WTC11 (cell line): ENCODE measurements at regions not wholly inside any gene's neighbourhood (a gene's known extent, or its start where the extent isn't known, plus 50 kb on each side); places are given as distances from the start of the nearest gene placed in this dataset.

ENCODE experiments used
- ELF4 ChIP-seq: sonication (generic); formaldehyde crosslinking; IDR thresholded peaks from 2 replicates; pipeline ENCODE4 v1.8.1; 2022; ENCODE audit warnings: low read depth, mild to moderate bottlenecking, moderate library complexity, missing genetic modification reagents
- GABPB1 ChIP-seq: sonication (generic); formaldehyde crosslinking; IDR thresholded peaks from 2 replicates; pipeline ENCODE4 v1.8.1; 2023; ENCODE audit warnings: mild to moderate bottlenecking, missing genetic modification reagents
- GRHL2 ChIP-seq: fragments of 250-450 bp; sonication (Bioruptor Pico); IDR thresholded peaks from 2 replicates; pipeline ENCODE4 v1.8.0; 2022; ENCODE audit warnings: mild to moderate bottlenecking, moderate library complexity; ENCODE audit not compliant: insufficient replicate concordance, severe bottlenecking
- JUN ChIP-seq: sonication (generic); formaldehyde crosslinking; IDR thresholded peaks from 2 replicates; pipeline ENCODE4 v1.8.0; 2023; ENCODE audit warnings: mild to moderate bottlenecking, missing genetic modification reagents
- NR3C1 ChIP-seq: sonication (generic); formaldehyde crosslinking; conservative IDR thresholded peaks from 2 replicates; pipeline ENCODE4 v1.8.1; 2023; ENCODE audit warnings: low read depth, mild to moderate bottlenecking, missing genetic modification reagents
- PRRX2 ChIP-seq: fragments of 250-450 bp; sonication (Bioruptor Pico); IDR thresholded peaks from 2 replicates; pipeline ENCODE4 v1.8.0; 2021; ENCODE audit warnings: mild to moderate bottlenecking
- ZBTB21 ChIP-seq: sonication (generic); formaldehyde crosslinking; IDR thresholded peaks from 2 replicates; pipeline ENCODE4 v1.8.1; 2023; ENCODE audit warnings: mild to moderate bottlenecking, missing genetic modification reagents, borderline replicate concordance
- TF ChIP-seq, protein P1 (sequence below): fragments of 200-600 bp; IDR thresholded peaks from 2 replicates; pipeline ENCODE4 v1.8.0; 2022; ENCODE audit warnings: antibody characterized with exemption
- TF ChIP-seq, protein P2 (sequence below): sonication (generic); formaldehyde crosslinking; IDR thresholded peaks from 2 replicates; pipeline ENCODE4 v1.8.0; 2022; ENCODE audit warnings: mild to moderate bottlenecking, missing genetic modification reagents
- TF ChIP-seq, protein P3 (sequence below): sonication (generic); formaldehyde crosslinking; IDR thresholded peaks from 2 replicates; pipeline ENCODE4 v1.8.1; 2023; ENCODE audit warnings: mild to moderate bottlenecking, missing genetic modification reagents, moderate library complexity

DNA sequence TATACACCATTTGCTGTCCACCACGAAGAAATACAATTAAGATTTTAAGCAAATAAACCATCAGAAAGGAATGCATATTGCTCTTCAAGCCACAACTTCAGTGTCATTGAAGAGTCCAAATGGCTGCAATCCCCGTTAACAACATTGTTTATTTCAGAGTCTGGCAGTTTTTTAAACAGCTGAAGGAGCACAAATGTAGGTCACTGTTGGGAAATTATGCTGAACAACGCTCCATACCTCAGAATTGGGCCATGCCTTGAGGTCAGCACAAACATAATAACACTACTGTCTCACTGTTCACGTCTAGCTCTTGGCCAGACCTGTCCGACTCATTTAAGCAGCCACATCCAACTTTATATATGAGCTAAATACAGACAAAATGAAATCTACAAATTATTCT is 453.9 kb upstream of the GHITM start:
- TF ChIP-seq, protein P1, sequence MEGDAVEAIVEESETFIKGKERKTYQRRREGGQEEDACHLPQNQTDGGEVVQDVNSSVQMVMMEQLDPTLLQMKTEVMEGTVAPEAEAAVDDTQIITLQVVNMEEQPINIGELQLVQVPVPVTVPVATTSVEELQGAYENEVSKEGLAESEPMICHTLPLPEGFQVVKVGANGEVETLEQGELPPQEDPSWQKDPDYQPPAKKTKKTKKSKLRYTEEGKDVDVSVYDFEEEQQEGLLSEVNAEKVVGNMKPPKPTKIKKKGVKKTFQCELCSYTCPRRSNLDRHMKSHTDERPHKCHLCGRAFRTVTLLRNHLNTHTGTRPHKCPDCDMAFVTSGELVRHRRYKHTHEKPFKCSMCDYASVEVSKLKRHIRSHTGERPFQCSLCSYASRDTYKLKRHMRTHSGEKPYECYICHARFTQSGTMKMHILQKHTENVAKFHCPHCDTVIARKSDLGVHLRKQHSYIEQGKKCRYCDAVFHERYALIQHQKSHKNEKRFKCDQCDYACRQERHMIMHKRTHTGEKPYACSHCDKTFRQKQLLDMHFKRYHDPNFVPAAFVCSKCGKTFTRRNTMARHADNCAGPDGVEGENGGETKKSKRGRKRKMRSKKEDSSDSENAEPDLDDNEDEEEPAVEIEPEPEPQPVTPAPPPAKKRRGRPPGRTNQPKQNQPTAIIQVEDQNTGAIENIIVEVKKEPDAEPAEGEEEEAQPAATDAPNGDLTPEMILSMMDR, result no peak
- TF ChIP-seq, protein P2, sequence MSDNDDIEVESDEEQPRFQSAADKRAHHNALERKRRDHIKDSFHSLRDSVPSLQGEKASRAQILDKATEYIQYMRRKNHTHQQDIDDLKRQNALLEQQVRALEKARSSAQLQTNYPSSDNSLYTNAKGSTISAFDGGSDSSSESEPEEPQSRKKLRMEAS (CRISPR knock-in tag), result no peak
- TF ChIP-seq JUN (CRISPR knock-in tag), result no peak
- TF ChIP-seq GABPB1, result no peak
- TF ChIP-seq GRHL2 (CRISPR knock-in tag), result no peak
- TF ChIP-seq ELF4 (CRISPR knock-in tag), result no peak
- TF ChIP-seq ZBTB21 (CRISPR knock-in tag), result no peak
- no peak for TF ChIP-seq NR3C1 (CRISPR knock-in tag)
- TF ChIP-seq, protein P3, sequence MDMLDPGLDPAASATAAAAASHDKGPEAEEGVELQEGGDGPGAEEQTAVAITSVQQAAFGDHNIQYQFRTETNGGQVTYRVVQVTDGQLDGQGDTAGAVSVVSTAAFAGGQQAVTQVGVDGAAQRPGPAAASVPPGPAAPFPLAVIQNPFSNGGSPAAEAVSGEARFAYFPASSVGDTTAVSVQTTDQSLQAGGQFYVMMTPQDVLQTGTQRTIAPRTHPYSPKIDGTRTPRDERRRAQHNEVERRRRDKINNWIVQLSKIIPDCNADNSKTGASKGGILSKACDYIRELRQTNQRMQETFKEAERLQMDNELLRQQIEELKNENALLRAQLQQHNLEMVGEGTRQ (CRISPR knock-in tag), result no peak
- TF ChIP-seq PRRX2 (CRISPR knock-in tag), result no peak
